Pancreas (tissue), 10 donors: ENCODE measurements at regions not wholly inside any gene's neighbourhood (a gene's known extent, or its start where the extent isn't known, plus 50 kb on each side); places are given as distances from the start of the nearest gene placed in this dataset.
A peak's percentile ranks its signal among the peaks of the same experiment; 100 is the strongest.
"Not testable (repeated sequence)": the region's sequence is repeated elsewhere in the genome, so short reads cannot be mapped to it uniquely, and the experiment has no call there.

Experiments used
- ATAC-seq, 4 donors: fragments of 200-7000 bp; cut with Tn5 transposase; one replicate each; pipeline versions ENCODE4 v1.8.0 to v1.9.1; 2020; ENCODE audit warnings: mild to moderate bottlenecking in 4 of 4, moderate library complexity in 4 of 4
- DNase-seq, 6 donors: peaks; one replicate each; pipeline ENCODE4 v3.0.0-alpha.2; 2020
- FAIRE-seq: peaks from 2 replicates; lab custom pipeline; 2012; peaks lifted over from hg19 to GRCh38; lab: Jason Lieb, UNC
- H3K27ac ChIP-seq, 4 donors: fragments of 200-600 bp; sonication (generic); 1 replicate in 3 of 4; 2 replicates in 1 of 4; pipeline versions ENCODE4 v1.5.0 to v1.8.0; 2020
- H3K27me3 ChIP-seq, 4 donors: fragments of 200-600 bp; one replicate each; pipeline ENCODE4 v1.8.0; 2021
- H3K36me3 ChIP-seq, 3 donors: fragments of 200-600 bp; sonication (generic) in 1 of 3; one replicate each; pipeline versions ENCODE4 v1.5.0 to v1.8.0; 2020 to 2021
- H3K4me1 ChIP-seq, 3 donors: fragments of 200-600 bp; one replicate each; pipeline ENCODE4 v1.8.0; 2021
- H3K4me3 ChIP-seq, 4 donors: fragments of 200-600 bp; sonication (generic) in 2 of 4; one replicate each; pipeline versions ENCODE4 v1.5.0 to v1.8.0; 2020 to 2021
- H3K9me3 ChIP-seq, 4 donors: fragments of 200-600 bp; one replicate each; pipeline ENCODE4 v1.8.0; 2021
- CTCF ChIP-seq, 4 donors: fragments of 200-600 bp; sonication (generic) in 3 of 4; IDR thresholded peaks; one replicate each; pipeline versions ENCODE4 v1.5.0 to v1.8.0; 2021; ENCODE audit warnings: antibody characterized with exemption in 4 of 4
- WGBS, 2 donors: extraction: QIAGEN DNeasy Blood & Tissue Kit; methylation state at CpG; one replicate each; pipeline ENCODE4 v1.1.7; 2013; 5-methylcytosine and 5-hydroxymethylcytosine counted together
- intact Hi-C, 3 donors: fragments of 100-400 bp; cut with DNase I; formaldehyde crosslinking; loops; one replicate each; pipeline versions ENCODE4 v1.11.1 to v1.14.2; 2022
- donor health status: healthy with polysubstance abuse.
- donor health status: DM: no; HTN: no; CAD: no; lungs with moderate emphysema.
- donor health status: DM: no; HTN: no; CAD: no.
- donor health status: control.
- donor health status: control.
- donor health status: Bipolar disorder and iron deficiency.
- donor health status: DM: yes; HTN: yes; CAD: no.
- donor health status: DM: no; HTN: no; CAD: no.
- donor health status: DM: no; HTN: no; CAD: no.
- donor health status: DM: yes; HTN: yes; CAD: no.

- Histone ChIP-seq H3K4me3 (no peak overlapping the region), H3K27ac (no peak overlapping the region), H3K27me3 (peaks cover 0 to 2% (median 0%) of the 10 kb centered on the region in 4 donors), H3K9me3 (no peaks in the 10 kb centered on the region), H3K36me3 (no peaks in the 10 kb centered on the region), H3K4me1 (no peaks in the 10 kb centered on the region)
- intact Hi-C loops: no loop called here
- no peak for TF ChIP-seq CTCF (IDR thresholded peaks at IDR 0.05)
- 30 to 44% methylated on average over 6 of the region's 6 CpGs for WGBS, 2 donors
- FAIRE-seq (no peak), ATAC-seq (no peak), DNase-seq (no peak)
These were observed 483.5 kb downstream of the BRD1 start for GRCh38 chr22:49344161-49344560.

- DNase-seq (peak in 1 of 6 donors; percentile 26), FAIRE-seq (no peak), ATAC-seq (no peak)
- H3K27ac ChIP-seq: no peak overlapping the region
- no peaks in the 10 kb centered on the region for H3K9me3 ChIP-seq
- H3K27me3 ChIP-seq: peaks cover 0 to 4% (median 2%) of the 10 kb centered on the region in 4 donors
- no peaks in the 10 kb centered on the region for H3K4me1 ChIP-seq
- intact Hi-C loops: no loop called here
- H3K4me3 ChIP-seq: no peak overlapping the region
- WGBS, 2 donors: 63 to 67% methylated on average over 8 of the region's 8 CpGs
- no peaks in the 10 kb centered on the region for H3K36me3 ChIP-seq
- TF ChIP-seq CTCF (IDR thresholded peaks at IDR 0.05): no peak
These were observed 487.3 kb downstream of the BRD1 start for GRCh38 chr22:49340406-49340805.

- H3K27ac ChIP-seq, H3K4me3 ChIP-seq, FAIRE-seq, H3K27me3 ChIP-seq, H3K4me1 ChIP-seq, H3K36me3 ChIP-seq, DNase-seq, ATAC-seq, H3K9me3 ChIP-seq, intact Hi-C loops: not testable (repeated sequence)
- WGBS, 2 donors: 60 to 68% methylated on average over 10 of the region's 10 CpGs
These were observed 491.2 kb downstream of the BRD1 start for GRCh38 chr22:49336483-49336882.

GRCh38 chr22:49334976-49335375, 492.7 kb downstream of the BRD1 start:
- no peak for FAIRE-seq
- intact Hi-C loops: no loop called here
- no peak for TF ChIP-seq CTCF (IDR thresholded peaks at IDR 0.05)
- Histone ChIP-seq H3K27me3 (peaks cover 0 to 7% (median 2%) of the 10 kb centered on the region in 4 donors), H3K4me1 (no peaks in the 10 kb centered on the region), H3K27ac (no peak overlapping the region), H3K36me3 (no peaks in the 10 kb centered on the region), H3K4me3 (no peak overlapping the region), H3K9me3 (no peaks in the 10 kb centered on the region)
- no peak for ATAC-seq
- DNase-seq: no peak
- 64 to 75% methylated on average over 10 of the region's 10 CpGs for WGBS, 2 donors

- intact Hi-C loops: no loop called here
- no peak for TF ChIP-seq CTCF (IDR thresholded peaks at IDR 0.05)
- no peaks in the 10 kb centered on the region for H3K4me1 ChIP-seq
- no peaks in the 10 kb centered on the region for H3K9me3 ChIP-seq
- WGBS, 2 donors: 10 to 17% methylated on average over 5 of the region's 5 CpGs
- H3K36me3 ChIP-seq: no peaks in the 10 kb centered on the region
- H3K4me3 ChIP-seq: no peak overlapping the region
- DNase-seq (no peak), ATAC-seq (no peak), FAIRE-seq (no peak)
- H3K27me3 ChIP-seq: peaks cover 0 to 7% (median 2%) of the 10 kb centered on the region in 4 donors
- H3K27ac ChIP-seq: no peak overlapping the region
These were observed 493.3 kb downstream of the BRD1 start for GRCh38 chr22:49334449-49334789.
